ENCODE measurements at regions not wholly inside any gene's neighbourhood (a gene's known extent, or its start where the extent isn't known, plus 50 kb on each side); places are given as distances from the start of the nearest gene placed in this dataset.

GRCh38 chr3:145581694-145582093, 579.3 kb downstream of the PLOD2 start (continued):
- no peak for TF ChIP-seq SP1 (IDR thresholded peaks at IDR 0.05)
- TF ChIP-seq MAX (IDR thresholded peaks at IDR 0.05): no peak
- no peak for TF ChIP-seq CTCF (IDR thresholded peaks at IDR 0.05; ENCODE audit: low read depth, low read length, missing input control)
- no peak for TF ChIP-seq FOXA2 (IDR thresholded peaks at IDR 0.05)

GRCh38 chr3:145604851-145605250, 556.1 kb downstream of the PLOD2 start:
- TF ChIP-seq HNF4G (IDR thresholded peaks at IDR 0.05): no peak
- TF ChIP-seq RXRA (IDR thresholded peaks at IDR 0.05): no peak
- TF ChIP-seq YY1 (IDR thresholded peaks at IDR 0.05): no peak
- TF ChIP-seq FOXA1 (IDR thresholded peaks at IDR 0.05): no peak
- no peak for DNase-seq (ENCODE audit: low spot score)
- H3K27ac ChIP-seq (ENCODE audit: low read depth in 1 of 2, low read length in 2 of 2): no peak overlapping the region
- no peak overlapping the region for H3K4me3 ChIP-seq (ENCODE audit: low read depth in 1 of 3, low read length in 3 of 3)
- H3K36me3 ChIP-seq (ENCODE audit: control insufficient read depth in 4 of 4, insufficient read depth in 3 of 4, low read depth in 1 of 4, low read length in 3 of 4): no peaks in the 10 kb centered on the region
- no peaks in the 10 kb centered on the region for H3K9me3 ChIP-seq (ENCODE audit: control insufficient read depth in 4 of 4, low read length in 3 of 4)
- no peak overlapping the region for H3K9ac ChIP-seq (ENCODE audit: low read depth in 1 of 2, low read length in 2 of 2)
- no peaks in the 10 kb centered on the region for H3K27me3 ChIP-seq (ENCODE audit: control insufficient read depth in 4 of 4, insufficient read depth in 4 of 4, low read length in 3 of 4)
- no peaks in the 10 kb centered on the region for H3K4me1 ChIP-seq (ENCODE audit: control insufficient read depth in 4 of 4, insufficient read depth in 4 of 4, low read length in 3 of 4)

- no peak overlapping the region for H3K27ac ChIP-seq (ENCODE audit: low read depth in 1 of 2, low read length in 2 of 2)
- H3K4me1 ChIP-seq (ENCODE audit: control insufficient read depth in 4 of 4, insufficient read depth in 4 of 4, low read length in 3 of 4): no peaks in the 10 kb centered on the region
- H3K27me3 ChIP-seq (ENCODE audit: control insufficient read depth in 4 of 4, insufficient read depth in 4 of 4, low read length in 3 of 4): no peaks in the 10 kb centered on the region
- H3K9me3 ChIP-seq (ENCODE audit: control insufficient read depth in 4 of 4, low read length in 3 of 4): no peaks in the 10 kb centered on the region
- WGBS: 79% methylated on average over 3 of the region's 3 CpGs
- H3K9ac ChIP-seq (ENCODE audit: low read depth in 1 of 2, low read length in 2 of 2): no peak overlapping the region
- no peak for DNase-seq (ENCODE audit: low spot score)
- TF ChIP-seq, protein P1, sequence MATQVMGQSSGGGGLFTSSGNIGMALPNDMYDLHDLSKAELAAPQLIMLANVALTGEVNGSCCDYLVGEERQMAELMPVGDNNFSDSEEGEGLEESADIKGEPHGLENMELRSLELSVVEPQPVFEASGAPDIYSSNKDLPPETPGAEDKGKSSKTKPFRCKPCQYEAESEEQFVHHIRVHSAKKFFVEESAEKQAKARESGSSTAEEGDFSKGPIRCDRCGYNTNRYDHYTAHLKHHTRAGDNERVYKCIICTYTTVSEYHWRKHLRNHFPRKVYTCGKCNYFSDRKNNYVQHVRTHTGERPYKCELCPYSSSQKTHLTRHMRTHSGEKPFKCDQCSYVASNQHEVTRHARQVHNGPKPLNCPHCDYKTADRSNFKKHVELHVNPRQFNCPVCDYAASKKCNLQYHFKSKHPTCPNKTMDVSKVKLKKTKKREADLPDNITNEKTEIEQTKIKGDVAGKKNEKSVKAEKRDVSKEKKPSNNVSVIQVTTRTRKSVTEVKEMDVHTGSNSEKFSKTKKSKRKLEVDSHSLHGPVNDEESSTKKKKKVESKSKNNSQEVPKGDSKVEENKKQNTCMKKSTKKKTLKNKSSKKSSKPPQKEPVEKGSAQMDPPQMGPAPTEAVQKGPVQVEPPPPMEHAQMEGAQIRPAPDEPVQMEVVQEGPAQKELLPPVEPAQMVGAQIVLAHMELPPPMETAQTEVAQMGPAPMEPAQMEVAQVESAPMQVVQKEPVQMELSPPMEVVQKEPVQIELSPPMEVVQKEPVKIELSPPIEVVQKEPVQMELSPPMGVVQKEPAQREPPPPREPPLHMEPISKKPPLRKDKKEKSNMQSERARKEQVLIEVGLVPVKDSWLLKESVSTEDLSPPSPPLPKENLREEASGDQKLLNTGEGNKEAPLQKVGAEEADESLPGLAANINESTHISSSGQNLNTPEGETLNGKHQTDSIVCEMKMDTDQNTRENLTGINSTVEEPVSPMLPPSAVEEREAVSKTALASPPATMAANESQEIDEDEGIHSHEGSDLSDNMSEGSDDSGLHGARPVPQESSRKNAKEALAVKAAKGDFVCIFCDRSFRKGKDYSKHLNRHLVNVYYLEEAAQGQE (IDR thresholded peaks at IDR 0.05): no peak
- TF ChIP-seq MAX (IDR thresholded peaks at IDR 0.05) (no peak), CTCF (IDR thresholded peaks at IDR 0.05; ENCODE audit: low read depth, low read length, missing input control) (no peak), JUND (IDR thresholded peaks at IDR 0.05) (no peak), FOXA1 (IDR thresholded peaks at IDR 0.05) (no peak), SP1 (IDR thresholded peaks at IDR 0.05) (no peak)
- TF ChIP-seq, protein P2, sequence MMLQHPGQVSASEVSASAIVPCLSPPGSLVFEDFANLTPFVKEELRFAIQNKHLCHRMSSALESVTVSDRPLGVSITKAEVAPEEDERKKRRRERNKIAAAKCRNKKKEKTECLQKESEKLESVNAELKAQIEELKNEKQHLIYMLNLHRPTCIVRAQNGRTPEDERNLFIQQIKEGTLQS (IDR thresholded peaks at IDR 0.05): no peak
- no peak overlapping the region for H3K4me3 ChIP-seq (ENCODE audit: low read depth in 1 of 3, low read length in 3 of 3)
- H3K36me3 ChIP-seq (ENCODE audit: control insufficient read depth in 4 of 4, insufficient read depth in 3 of 4, low read depth in 1 of 4, low read length in 3 of 4): no peaks in the 10 kb centered on the region
Observed at GRCh38 chr3:145620002-145620401, 541.0 kb downstream of the PLOD2 start.
